ENCODE measurements at regions not wholly inside any gene's neighbourhood (a gene's known extent, or its start where the extent isn't known, plus 50 kb on each side); places are given as distances from the start of the nearest gene placed in this dataset.

- TF ChIP-seq ZFP30 (CRISPR knock-in tag; IDR thresholded peaks at IDR 0.05): no peak
- no peak for TF ChIP-seq TCF4 (CRISPR knock-in tag; IDR thresholded peaks at IDR 0.05; ENCODE audit: borderline replicate concordance)
- TF ChIP-seq CSRNP3 (CRISPR knock-in tag; IDR thresholded peaks at IDR 0.05): no peak
- TF ChIP-seq CSDC2 (CRISPR knock-in tag; IDR thresholded peaks at IDR 0.05): no peak
- no peak for TF ChIP-seq GLIS3 (CRISPR knock-in tag; IDR thresholded peaks at IDR 0.05)
- TF ChIP-seq PATZ1 (CRISPR knock-in tag; IDR thresholded peaks at IDR 0.05; ENCODE audit: borderline replicate concordance): no peak
- TF ChIP-seq ZNF565 (CRISPR knock-in tag; conservative IDR thresholded peaks at IDR 0.05; ENCODE audit: low read depth): no peak
- TF ChIP-seq ZC3H10 (CRISPR knock-in tag; IDR thresholded peaks at IDR 0.05): no peak
- no peak for TF ChIP-seq CREB5 (CRISPR knock-in tag; IDR thresholded peaks at IDR 0.05; ENCODE audit: low read depth)
- no peak for TF ChIP-seq POU6F1 (CRISPR knock-in tag; IDR thresholded peaks at IDR 0.05; ENCODE audit: borderline replicate concordance, low read depth)
- no peak for TF ChIP-seq ZNF70 (CRISPR knock-in tag; IDR thresholded peaks at IDR 0.05)
- TF ChIP-seq ISL1 (CRISPR knock-in tag; IDR thresholded peaks at IDR 0.05): no peak
- TF ChIP-seq ESRRG (CRISPR knock-in tag; IDR thresholded peaks at IDR 0.05): no peak
- no peak for TF ChIP-seq SNAI2 (CRISPR knock-in tag; IDR thresholded peaks at IDR 0.05)
Observed at GRCh38 chr6:27679308-27679963, 206.5 kb upstream of the ZNF184 start.

DNA sequence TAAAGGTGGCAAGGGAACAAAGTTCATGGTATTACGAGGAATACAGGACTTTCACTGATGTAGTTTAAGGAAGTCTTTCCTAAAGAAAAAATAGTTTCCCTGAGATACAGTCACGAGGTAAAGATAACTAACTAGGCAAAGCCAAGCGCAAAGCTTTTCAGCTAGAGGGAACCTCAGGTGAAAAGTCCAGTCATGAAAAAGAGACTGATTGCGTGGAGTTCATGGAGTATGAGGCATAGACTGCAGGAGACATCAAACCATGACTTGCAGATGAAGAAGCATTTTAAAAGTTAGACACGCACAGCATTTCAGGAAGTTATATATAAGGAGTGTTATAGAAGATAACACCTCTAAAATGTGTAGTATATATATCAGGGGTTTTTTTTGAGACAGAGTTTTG lies 205.6 kb upstream of the ZNF184 start:
- TF ChIP-seq OSR1 (CRISPR knock-in tag; IDR thresholded peaks at IDR 0.05) (no peak), POU6F1 (CRISPR knock-in tag; IDR thresholded peaks at IDR 0.05; ENCODE audit: borderline replicate concordance, low read depth) (no peak), RARB (CRISPR knock-in tag; IDR thresholded peaks at IDR 0.05) (no peak), GLIS3 (CRISPR knock-in tag; IDR thresholded peaks at IDR 0.05) (no peak), PPARA (CRISPR knock-in tag; IDR thresholded peaks at IDR 0.05; ENCODE audit: borderline replicate concordance) (no peak), CSRNP3 (CRISPR knock-in tag; IDR thresholded peaks at IDR 0.05) (no peak), SNAI2 (CRISPR knock-in tag; IDR thresholded peaks at IDR 0.05) (no peak), ZFP3 (CRISPR knock-in tag; IDR thresholded peaks at IDR 0.05) (no peak), ZNF565 (CRISPR knock-in tag; conservative IDR thresholded peaks at IDR 0.05; ENCODE audit: low read depth) (no peak), ISL1 (CRISPR knock-in tag; IDR thresholded peaks at IDR 0.05) (no peak), PATZ1 (CRISPR knock-in tag; IDR thresholded peaks at IDR 0.05; ENCODE audit: borderline replicate concordance) (no peak), CSDC2 (CRISPR knock-in tag; IDR thresholded peaks at IDR 0.05) (no peak), CREB5 (CRISPR knock-in tag; IDR thresholded peaks at IDR 0.05; ENCODE audit: low read depth) (no peak), TOX (CRISPR knock-in tag; IDR thresholded peaks at IDR 0.05; ENCODE audit: borderline replicate concordance) (no peak), ZFP30 (CRISPR knock-in tag; IDR thresholded peaks at IDR 0.05) (no peak), BACH2 (CRISPR knock-in tag; IDR thresholded peaks at IDR 0.05; ENCODE audit: borderline replicate concordance) (no peak)
- no peak for ATAC-seq

More at GRCh38 chr6:27679308-27679963, 206.5 kb upstream of the ZNF184 start:
- no peak for ATAC-seq
